ENCODE measurements at regions not wholly inside any gene's neighbourhood (a gene's known extent, or its start where the extent isn't known, plus 50 kb on each side); places are given as distances from the start of the nearest gene placed in this dataset.

DNA sequence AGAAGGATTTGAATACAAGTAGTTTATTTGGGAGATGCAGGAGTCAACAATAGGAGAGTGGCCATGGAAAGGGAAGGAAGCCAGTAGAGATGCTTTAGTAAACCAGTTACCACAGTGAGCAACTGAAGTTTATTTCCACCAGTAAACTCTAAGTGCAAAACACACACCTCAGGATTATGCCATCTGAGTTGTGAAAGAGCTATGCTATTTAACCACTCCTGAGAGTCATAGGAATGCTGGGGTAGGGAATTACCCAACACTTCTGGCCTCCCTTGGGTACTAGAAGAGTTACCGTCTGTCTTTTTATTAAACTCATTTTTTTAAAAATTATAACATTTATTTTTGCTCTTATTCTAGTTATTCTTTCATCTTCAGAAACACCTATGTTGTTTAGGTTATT lies 834.6 kb upstream of the AMOT start:
- Mint-ChIP-seq H3K27me3 (ENCODE audit: low read depth) (no peaks in the 10 kb centered on the region), H3K36me3 (ENCODE audit: low read depth) (no peaks in the 10 kb centered on the region), H3K27ac (ENCODE audit: unreplicated experiment) (no peak overlapping the region), H3K4me3 (no peak overlapping the region), H3K4me1 (no peaks in the 10 kb centered on the region), H3K9me3 (no peaks in the 10 kb centered on the region)
- no peak for DNase-seq (ENCODE audit: low read depth, low spot score)
- TF ChIP-seq, protein P1, sequence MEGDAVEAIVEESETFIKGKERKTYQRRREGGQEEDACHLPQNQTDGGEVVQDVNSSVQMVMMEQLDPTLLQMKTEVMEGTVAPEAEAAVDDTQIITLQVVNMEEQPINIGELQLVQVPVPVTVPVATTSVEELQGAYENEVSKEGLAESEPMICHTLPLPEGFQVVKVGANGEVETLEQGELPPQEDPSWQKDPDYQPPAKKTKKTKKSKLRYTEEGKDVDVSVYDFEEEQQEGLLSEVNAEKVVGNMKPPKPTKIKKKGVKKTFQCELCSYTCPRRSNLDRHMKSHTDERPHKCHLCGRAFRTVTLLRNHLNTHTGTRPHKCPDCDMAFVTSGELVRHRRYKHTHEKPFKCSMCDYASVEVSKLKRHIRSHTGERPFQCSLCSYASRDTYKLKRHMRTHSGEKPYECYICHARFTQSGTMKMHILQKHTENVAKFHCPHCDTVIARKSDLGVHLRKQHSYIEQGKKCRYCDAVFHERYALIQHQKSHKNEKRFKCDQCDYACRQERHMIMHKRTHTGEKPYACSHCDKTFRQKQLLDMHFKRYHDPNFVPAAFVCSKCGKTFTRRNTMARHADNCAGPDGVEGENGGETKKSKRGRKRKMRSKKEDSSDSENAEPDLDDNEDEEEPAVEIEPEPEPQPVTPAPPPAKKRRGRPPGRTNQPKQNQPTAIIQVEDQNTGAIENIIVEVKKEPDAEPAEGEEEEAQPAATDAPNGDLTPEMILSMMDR (conservative IDR thresholded peaks at IDR 0.05) = no peak

DNA sequence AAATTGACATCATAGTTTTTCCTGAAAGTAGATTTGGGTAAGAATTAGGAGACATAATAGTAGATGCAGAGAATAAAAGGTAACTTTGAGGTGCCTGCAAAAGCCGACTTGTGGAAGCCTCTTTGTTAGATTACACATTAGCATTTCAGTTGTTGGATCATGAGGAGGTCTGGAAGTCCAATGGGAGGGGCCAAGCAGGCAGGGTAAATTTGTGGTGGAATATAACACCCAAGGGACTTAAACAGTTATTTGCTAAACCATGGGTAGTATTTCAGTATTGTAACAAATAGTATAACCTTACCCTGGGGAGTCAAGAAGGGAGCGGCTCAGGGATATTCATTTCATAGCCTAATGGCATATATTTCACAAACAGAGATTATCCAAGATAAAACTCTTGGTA lies 810.7 kb upstream of the AMOT start:
- no peaks in the 10 kb centered on the region for H3K4me1 Mint-ChIP-seq
- no peaks in the 10 kb centered on the region for H3K27me3 Mint-ChIP-seq (ENCODE audit: low read depth)
- H3K27ac Mint-ChIP-seq (ENCODE audit: unreplicated experiment) = no peak overlapping the region
- H3K9me3 Mint-ChIP-seq = peaks cover 2% of the 10 kb centered on the region
- DNase-seq (ENCODE audit: low read depth, low spot score) = no peak
- H3K4me3 Mint-ChIP-seq = no peak overlapping the region
- TF ChIP-seq, protein P1 (conservative IDR thresholded peaks at IDR 0.05) = no peak
- H3K36me3 Mint-ChIP-seq (ENCODE audit: low read depth) = no peaks in the 10 kb centered on the region

DNA sequence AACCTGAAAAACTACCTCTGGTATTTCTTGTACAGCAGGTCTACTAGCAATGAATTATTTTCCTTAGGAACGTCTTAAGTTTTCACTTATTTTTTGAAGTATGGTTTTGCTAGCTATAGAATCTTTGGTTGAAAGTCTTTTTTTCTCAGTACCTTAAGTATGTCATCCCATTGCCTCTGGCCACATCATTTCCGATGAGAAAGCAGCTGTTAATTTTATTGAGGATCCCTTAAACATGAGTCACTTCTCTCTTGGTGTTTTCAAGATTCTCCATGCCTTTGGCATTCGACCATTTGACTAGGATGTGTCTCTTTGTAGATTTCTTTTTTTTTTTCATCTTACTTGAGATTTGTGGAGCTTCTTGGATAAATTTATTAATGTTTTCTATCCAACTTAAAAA lies 803.8 kb upstream of the AMOT start:
- Mint-ChIP-seq H3K9me3 (peaks cover 12% of the 10 kb centered on the region), H3K27me3 (ENCODE audit: low read depth) (no peaks in the 10 kb centered on the region), H3K36me3 (ENCODE audit: low read depth) (no peaks in the 10 kb centered on the region), H3K4me1 (no peaks in the 10 kb centered on the region), H3K4me3 (no peak overlapping the region), H3K27ac (ENCODE audit: unreplicated experiment) (no peak overlapping the region)
- DNase-seq (ENCODE audit: low read depth, low spot score) = no peak
- TF ChIP-seq, protein P1 (conservative IDR thresholded peaks at IDR 0.05) = no peak

DNA sequence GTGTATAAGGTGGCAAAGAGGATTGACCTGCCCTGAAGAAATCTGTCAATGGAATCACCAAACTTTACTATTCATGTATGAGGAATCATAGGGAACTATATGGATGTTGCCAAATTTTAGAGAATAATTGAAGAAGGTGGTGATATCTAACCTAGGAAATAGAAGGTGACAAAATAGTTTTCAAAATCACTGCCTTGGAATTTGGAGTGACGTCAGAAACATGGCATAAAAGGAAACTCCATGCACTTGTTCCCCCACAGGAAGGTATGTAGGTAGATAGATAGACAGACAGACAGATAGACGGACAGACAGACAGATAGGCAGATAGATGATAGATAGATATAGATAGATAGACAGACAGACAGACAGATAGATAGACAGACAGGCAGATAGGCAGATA lies 793.9 kb upstream of the AMOT start:
- Mint-ChIP-seq H3K4me1 (no peaks in the 10 kb centered on the region), H3K27me3 (ENCODE audit: low read depth) (no peaks in the 10 kb centered on the region), H3K9me3 (no peaks in the 10 kb centered on the region), H3K4me3 (no peak overlapping the region), H3K36me3 (ENCODE audit: low read depth) (no peaks in the 10 kb centered on the region), H3K27ac (ENCODE audit: unreplicated experiment) (no peak overlapping the region)
- TF ChIP-seq, protein P1 (conservative IDR thresholded peaks at IDR 0.05) = no peak
- DNase-seq (ENCODE audit: low read depth, low spot score) = no peak

DNA sequence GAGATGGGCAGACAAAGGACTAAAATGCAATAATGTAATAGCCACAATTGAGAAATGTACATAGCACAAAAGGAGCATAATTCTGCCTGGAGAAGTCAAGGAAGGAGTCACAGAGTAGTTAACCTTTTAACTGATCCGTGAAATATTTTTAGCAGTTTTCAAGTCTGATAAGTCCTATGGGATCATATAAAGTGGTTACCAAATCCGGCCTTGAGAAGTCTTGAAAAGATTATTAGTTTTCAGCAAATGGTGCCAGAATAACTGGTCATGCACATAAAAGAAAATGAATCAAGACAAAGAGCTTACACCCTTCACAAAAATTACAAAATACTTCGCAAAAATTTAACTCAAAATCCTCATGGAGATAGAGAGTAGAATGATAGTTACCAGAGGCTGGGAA lies 788.7 kb upstream of the AMOT start:
- DNase-seq (ENCODE audit: low read depth, low spot score) = no peak
- Mint-ChIP-seq H3K4me3 (no peak overlapping the region), H3K9me3 (no peaks in the 10 kb centered on the region), H3K36me3 (ENCODE audit: low read depth) (no peaks in the 10 kb centered on the region), H3K27ac (ENCODE audit: unreplicated experiment) (no peak overlapping the region), H3K4me1 (no peaks in the 10 kb centered on the region), H3K27me3 (ENCODE audit: low read depth) (no peaks in the 10 kb centered on the region)
- TF ChIP-seq, protein P1 (conservative IDR thresholded peaks at IDR 0.05) = no peak

Measured in neural crest cell (in vitro differentiated cells).